Bronchial epithelial cell (primary cell): ENCODE measurements at regions not wholly inside any gene's neighbourhood (a gene's known extent, or its start where the extent isn't known, plus 50 kb on each side); places are given as distances from the start of the nearest gene placed in this dataset.

Experiments used
- DNase-seq: peaks from one replicate; pipeline ENCODE4 v3.0.0-alpha.2; 2010; ENCODE audit warnings: low read depth
- FAIRE-seq: peaks from 2 replicates; lab custom pipeline; 2011; peaks lifted over from hg19 to GRCh38; lab: Jason Lieb, UNC
- H3K27me3 ChIP-seq: 2 replicates; pipeline ENCODE4 v1.5.1; 2011; ENCODE audit warnings: low read length; ENCODE audit not compliant: control insufficient read depth, insufficient read depth
- H3K36me3 ChIP-seq: 2 replicates; pipeline ENCODE4 v1.5.1; 2011; ENCODE audit warnings: low read length; ENCODE audit not compliant: control insufficient read depth, insufficient read depth
- H3K4me3 ChIP-seq: 2 replicates; pipeline ENCODE4 v1.5.1; 2011; ENCODE audit warnings: mild to moderate bottlenecking, low read depth, low read length, control low read depth
- CTCF ChIP-seq: IDR thresholded peaks from 2 replicates; pipeline ENCODE4 v1.5.1; 2011; ENCODE audit warnings: mild to moderate bottlenecking, moderate library complexity, low read length, control low read depth, inconsistent platforms; ENCODE audit not compliant: insufficient read depth, severe bottlenecking

DNA sequence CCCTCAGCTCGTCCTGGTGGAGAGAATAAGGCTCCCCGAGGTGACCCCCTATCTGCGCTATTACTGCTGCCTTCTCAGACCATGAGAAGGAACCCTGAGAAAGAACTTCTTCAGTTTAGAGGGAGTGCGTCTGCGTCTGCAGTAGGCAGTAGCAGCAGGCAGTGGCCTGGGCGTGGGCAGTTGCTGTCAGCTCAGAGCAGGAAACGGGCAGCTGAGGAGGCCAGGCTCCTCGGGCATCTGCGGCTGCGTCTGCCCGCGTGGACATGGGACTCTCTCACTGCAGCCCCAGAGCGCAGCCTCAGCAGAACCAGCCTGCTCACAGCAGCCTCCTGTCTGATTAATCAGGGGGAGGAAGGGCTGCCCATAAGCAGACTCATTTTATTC lies 49.8 kb upstream of the FCN1 start:
- Histone ChIP-seq H3K36me3 (no peaks in the 10 kb centered on the region), H3K27me3 (no peaks in the 10 kb centered on the region), H3K4me3 (no peak overlapping the region)
- DNase-seq (no peak), FAIRE-seq (no peak)
- no peak for TF ChIP-seq CTCF

DNA sequence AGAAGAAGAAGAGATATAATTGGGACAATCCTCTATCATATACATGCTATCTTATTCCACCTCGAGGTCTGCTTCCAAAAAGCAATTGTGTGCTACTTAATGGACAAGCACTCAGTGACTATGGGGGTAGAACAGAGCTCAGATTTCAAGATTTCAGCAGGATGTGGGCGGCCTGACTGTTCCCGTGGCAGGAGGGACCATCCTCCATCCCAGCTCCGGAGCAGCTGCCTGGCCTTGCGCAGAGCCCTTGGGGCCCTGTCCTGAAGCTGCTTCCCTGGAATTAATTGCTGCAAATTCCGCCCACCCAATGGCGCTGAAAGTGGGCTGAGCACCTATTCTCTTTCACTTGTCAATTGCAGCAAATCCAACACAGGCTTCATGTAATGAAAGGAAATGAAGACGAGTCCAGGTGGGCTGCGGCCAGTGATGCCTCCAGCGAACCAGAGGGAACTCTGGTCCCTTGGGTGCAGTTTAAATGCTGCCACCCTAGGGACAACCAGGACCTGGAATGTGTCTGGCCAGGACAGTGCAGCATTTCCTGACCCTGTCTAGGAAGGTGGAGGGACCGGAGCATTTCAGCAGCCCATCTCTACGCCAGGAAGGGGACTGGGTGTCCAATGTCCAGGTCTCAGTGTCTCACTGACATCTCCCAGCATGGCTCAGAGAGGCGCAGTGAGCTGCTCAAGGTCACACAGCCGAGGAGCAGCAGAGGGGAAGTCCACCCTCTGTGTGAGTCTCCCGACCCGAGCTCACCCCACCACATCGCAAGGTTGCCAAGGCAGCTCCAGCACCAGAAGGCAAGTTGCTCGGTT lies 50.5 kb upstream of the FCN1 start:
- TF ChIP-seq CTCF: no peak
- Histone ChIP-seq H3K4me3 (no peak overlapping the region), H3K36me3 (no peaks in the 10 kb centered on the region), H3K27me3 (no peaks in the 10 kb centered on the region)
- FAIRE-seq (no peak), DNase-seq (no peak)

- Histone ChIP-seq H3K27me3 (no peaks in the 10 kb centered on the region), H3K4me3 (no peak overlapping the region), H3K36me3 (no peaks in the 10 kb centered on the region)
- DNase-seq (no peak), FAIRE-seq (no peak)
- TF ChIP-seq CTCF: no peak
Observed at GRCh38 chr9:134968823-134969090, 51.0 kb upstream of the FCN1 start.

DNA sequence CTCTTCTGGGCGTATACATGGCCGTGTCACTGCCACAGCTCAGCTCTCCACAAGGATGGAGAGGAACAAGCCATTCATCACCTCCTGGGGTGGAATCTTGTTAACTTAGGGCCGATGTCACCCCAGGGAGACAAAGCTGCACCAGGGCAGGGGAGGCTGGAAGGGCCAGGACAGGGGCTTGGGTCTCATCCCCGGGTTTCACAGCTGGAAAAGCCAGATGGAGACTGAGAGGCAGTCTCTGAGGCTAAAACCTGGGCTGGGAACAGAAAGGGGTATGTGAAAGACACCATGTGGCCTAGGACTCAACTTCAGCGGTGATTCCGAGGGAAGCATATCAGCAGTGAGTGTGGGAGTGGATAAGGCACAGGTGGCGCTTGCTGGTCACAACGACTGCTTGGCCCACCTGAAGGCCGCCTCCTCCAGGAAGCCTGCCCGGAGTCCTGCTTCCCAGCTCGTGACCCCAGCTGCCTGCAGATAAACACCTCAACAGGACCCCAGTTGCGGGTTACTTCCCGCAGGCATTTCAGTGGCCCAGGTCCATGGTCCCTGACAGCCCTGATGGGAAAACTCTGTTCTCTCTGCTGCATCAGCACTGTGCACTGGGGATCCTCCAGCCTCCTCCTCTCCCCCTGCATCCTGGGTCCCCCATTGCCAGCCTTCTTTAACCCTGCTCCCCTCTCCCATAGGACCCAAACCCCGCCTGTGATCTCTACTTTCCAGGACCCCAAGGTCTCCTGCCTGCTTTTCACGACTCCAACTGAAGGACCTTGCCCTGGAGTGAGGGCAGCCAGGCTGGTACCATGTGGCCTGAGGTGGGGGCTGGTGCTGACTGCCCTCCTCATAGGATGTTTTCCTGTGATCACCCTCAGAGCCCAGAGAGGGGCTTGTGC lies 51.7 kb upstream of the FCN1 start:
- DNase-seq (no peak), FAIRE-seq (no peak)
- H3K4me3 ChIP-seq: no peak overlapping the region
- no peak for TF ChIP-seq CTCF
- no peaks in the 10 kb centered on the region for H3K36me3 ChIP-seq
- H3K27me3 ChIP-seq: no peaks in the 10 kb centered on the region

- no peak overlapping the region for H3K4me3 ChIP-seq
Observed at GRCh38 chr9:134970198-134970597, 52.5 kb upstream of the FCN1 start.

More at GRCh38 chr9:134970198-134970597, 52.5 kb upstream of the FCN1 start:
- FAIRE-seq (no peak), DNase-seq (no peak)
- TF ChIP-seq CTCF: no peak
- H3K36me3 ChIP-seq: no peaks in the 10 kb centered on the region
- H3K27me3 ChIP-seq: no peaks in the 10 kb centered on the region
